HG03469 (cell line): ENCODE measurements at regions not wholly inside any gene's neighbourhood (a gene's known extent, or its start where the extent isn't known, plus 50 kb on each side); places are given as distances from the start of the nearest gene placed in this dataset.
A peak's percentile ranks its signal among the peaks of the same experiment; 100 is the strongest.

Experiments
- ATAC-seq: cut with Tn5 transposase; IDR thresholded peaks from one replicate; pipeline ENCODE4 v1.9.1; 2021; ENCODE audit warnings: mild to moderate bottlenecking, moderate library complexity, moderate number of reproducible peaks; ENCODE audit not compliant: unreplicated experiment

GRCh38 chr11:128407962-128408361, 179.4 kb downstream of the ETS1 start:
- ATAC-seq = no peak

- ATAC-seq = no peak
Measured at GRCh38 chr11:128405714-128406662, 181.4 kb downstream of the ETS1 start.

DNA sequence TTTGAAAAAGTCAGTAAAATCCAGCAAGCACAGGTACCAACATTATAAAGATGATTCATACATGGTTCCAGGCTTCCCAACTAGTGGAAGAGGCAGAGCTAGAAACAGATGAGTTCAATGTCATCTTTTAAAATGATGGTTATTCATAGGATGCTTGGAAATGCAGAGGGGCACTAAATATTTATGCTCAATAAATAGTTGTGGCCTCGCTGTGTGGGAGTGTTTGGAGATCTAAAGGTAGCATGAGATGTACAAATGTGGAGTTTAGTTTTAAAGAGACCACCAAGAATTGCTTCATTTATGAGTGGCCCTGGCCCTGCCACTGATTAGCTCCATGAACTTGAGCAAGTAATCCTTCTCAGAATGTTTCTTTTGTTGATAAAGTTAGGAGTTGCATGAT, 182.2 kb downstream of the ETS1 start:
- no peak for ATAC-seq

- ATAC-seq = no peak
Measured at GRCh38 chr11:128404437-128404836, 182.9 kb downstream of the ETS1 start.

- ATAC-seq = no peak
Measured at GRCh38 chr11:128400382-128401203, 186.8 kb downstream of the ETS1 start.

GRCh38 chr11:128399251-128400121, 187.9 kb downstream of the ETS1 start:
- ATAC-seq = peak; percentile 60

- ATAC-seq = peak; percentile 23
Measured at GRCh38 chr11:128398517-128399250, 188.7 kb downstream of the ETS1 start.

- no peak for ATAC-seq
Measured at GRCh38 chr11:128397362-128397761, 190.0 kb downstream of the ETS1 start.

DNA sequence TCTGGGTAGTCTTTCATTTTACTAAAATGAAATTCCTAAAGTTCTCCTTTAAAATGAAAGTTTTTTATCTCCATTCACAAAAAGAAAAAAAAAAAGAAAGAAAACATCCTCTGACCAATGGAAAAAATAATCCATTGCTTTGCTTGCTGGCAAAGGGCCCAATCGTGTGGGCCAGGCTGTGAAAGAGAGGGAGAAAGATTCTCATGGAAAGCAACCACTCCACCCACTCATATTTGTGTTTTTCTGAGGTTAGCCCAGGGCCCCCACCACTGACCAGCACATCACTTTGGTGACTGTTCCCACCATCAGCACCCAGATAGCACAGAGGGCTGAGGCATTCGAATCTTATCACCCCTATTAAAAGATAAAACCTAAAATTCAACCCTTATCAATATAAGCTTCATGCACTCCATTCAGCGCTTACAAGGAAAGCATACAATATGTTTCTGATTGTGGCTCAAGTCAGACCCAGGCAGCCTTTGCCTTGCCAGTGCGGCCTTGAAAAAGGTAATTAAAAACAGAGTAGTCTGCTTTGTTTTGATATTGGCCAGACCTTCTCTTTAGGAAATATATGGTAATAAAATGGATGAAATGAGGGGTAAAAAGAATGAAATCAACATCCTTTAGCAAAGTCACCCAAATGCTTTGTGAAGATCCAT, 192.8 kb downstream of the ETS1 start:
- ATAC-seq = no peak

GRCh38 chr11:128392259-128392658, 195.1 kb downstream of the ETS1 start:
- no peak for ATAC-seq

GRCh38 chr11:128391811-128392210, 195.5 kb downstream of the ETS1 start:
- no peak for ATAC-seq

DNA sequence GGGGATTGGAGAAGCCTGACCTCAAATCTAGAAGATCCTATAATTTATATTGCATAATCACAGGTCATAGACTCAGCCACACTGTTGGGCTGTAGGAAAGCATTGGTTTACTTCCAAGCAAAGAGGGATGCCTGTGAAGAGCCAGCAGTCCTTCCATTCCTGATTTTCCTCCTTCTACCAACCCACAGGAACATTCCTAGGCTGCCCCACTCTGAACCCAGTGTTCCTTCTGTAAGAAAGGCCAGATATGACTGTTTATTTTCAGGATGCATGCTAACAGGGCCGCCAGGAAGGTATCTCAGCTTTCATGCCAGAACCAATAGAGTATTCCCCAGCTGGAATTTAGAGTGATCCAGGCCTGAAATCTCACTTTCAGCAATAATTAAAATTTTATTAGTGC, 197.1 kb downstream of the ETS1 start:
- ATAC-seq = no peak

- no peak for ATAC-seq
Measured at GRCh38 chr11:128389461-128389976, 197.8 kb downstream of the ETS1 start.

- ATAC-seq = no peak
Measured at GRCh38 chr11:128388206-128388815, 199.0 kb downstream of the ETS1 start.

- ATAC-seq = no peak
Measured at GRCh38 chr11:128379587-128380580, 207.5 kb downstream of the ETS1 start.

DNA sequence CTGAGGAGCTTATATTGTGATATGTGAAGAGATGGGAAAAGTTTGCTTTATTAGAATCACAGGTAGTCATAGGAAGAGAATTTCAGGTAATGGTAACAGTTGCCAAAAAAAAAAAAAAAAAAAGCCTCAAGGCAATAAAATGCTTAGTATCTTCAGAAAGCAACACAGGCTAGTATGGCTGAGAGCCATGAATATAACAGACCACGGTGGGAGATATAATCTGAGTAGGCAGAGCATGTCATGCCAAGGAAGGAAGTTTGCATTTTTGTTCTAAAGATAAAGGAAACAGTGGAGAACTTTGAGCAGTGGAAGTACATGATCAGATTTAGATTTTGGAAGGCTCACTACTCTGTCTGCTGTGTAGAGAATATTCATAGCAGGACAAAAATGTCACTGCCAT, 211.4 kb downstream of the ETS1 start:
- no peak for ATAC-seq

DNA sequence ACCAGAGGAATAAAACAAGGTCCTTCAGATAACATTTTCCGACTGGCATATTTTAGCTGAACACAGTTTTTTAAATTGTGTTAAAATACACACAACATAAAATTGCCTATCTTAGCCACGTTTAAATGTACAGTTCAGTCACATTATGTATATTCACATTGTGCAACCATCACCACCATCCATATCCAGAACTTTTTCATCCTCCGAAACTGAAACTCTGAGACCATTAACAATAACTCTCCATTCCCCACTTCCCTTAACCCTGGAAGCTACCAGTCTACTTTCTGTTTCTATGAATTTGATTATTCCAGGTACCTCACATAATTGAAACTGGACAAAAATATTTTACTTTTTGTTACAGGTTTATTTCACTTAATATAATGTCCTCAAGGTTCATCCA, 213.3 kb downstream of the ETS1 start:
- no peak for ATAC-seq

DNA sequence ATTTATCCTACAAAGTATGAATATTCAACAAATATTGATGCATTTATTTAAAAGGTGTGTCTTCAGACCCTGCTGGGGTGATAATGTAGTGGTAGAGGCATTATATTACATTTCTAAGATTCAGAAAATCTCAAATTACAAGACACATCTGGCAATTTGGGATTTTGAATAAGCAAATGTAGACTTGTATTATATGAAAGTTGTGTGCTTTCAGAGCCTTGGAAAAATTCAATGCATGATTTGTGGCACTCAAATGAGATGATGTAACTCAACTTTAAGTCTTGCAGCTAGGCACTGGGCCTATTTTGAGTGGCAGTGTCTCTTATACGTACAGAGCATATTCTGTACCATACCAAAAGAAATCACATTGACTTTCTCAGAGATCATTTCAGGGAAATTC, 214.4 kb downstream of the ETS1 start:
- no peak for ATAC-seq
